ENCODE measurements at regions not wholly inside any gene's neighbourhood (a gene's known extent, or its start where the extent isn't known, plus 50 kb on each side); places are given as distances from the start of the nearest gene placed in this dataset.

DNA sequence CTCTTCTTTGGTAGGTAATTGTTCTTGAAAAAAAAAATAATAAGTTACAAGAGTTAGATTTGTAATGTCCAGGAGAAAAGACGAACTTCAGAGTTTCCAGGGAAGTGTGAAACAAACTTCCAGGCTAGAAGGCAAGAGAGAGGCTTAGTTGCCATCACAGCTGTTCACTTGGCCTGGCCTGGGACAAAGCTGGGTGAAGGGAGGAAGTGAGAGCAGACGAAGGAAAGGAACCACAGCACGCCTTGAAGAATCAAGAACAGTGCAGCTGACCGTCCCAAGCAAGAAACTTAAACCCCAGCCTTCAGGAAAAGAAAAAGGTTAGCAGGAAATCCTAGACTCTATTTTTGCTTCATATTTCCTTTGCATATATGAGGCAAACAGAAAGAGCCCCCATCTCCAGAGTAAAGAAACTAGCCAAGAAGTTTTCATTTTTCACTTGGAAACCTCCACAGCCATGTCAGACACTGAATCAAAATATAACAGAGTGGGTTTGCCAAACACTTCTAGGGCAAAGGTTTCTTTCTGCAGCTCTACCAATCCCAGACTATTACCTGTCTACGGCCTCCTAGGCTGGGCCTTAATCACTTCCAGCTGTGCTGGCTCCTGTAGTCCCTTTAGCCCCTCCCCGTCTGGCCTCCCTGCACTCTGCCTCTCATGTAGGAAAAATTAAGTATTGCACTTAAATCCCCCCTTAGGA is 209.6 kb downstream of the SPATA18 start:
- no peak overlapping the region for H2AFZ ChIP-seq (ENCODE audit: low read depth, low read length)
- ATAC-seq (ENCODE audit: insufficient read depth, low read depth), result no peak
- H3K36me3 ChIP-seq (ENCODE audit: insufficient read depth, low read length), result no peaks in the 10 kb centered on the region
- no peak overlapping the region for H3K4me3 ChIP-seq (ENCODE audit: low read depth in 1 of 2, low read length in 2 of 2)
- no peaks in the 10 kb centered on the region for H3K9me3 ChIP-seq (ENCODE audit: insufficient read depth, low read length, severe bottlenecking)
- no peak overlapping the region for H3K4me2 ChIP-seq (ENCODE audit: insufficient read depth, low read length)
- H3K79me2 ChIP-seq (ENCODE audit: insufficient read depth, low read length), result no peaks in the 10 kb centered on the region
- H3K9ac ChIP-seq (ENCODE audit: low read depth, low read length), result no peak overlapping the region
- H3K4me1 ChIP-seq (ENCODE audit: insufficient read depth, low read length), result no peaks in the 10 kb centered on the region
- TF ChIP-seq, protein P1, sequence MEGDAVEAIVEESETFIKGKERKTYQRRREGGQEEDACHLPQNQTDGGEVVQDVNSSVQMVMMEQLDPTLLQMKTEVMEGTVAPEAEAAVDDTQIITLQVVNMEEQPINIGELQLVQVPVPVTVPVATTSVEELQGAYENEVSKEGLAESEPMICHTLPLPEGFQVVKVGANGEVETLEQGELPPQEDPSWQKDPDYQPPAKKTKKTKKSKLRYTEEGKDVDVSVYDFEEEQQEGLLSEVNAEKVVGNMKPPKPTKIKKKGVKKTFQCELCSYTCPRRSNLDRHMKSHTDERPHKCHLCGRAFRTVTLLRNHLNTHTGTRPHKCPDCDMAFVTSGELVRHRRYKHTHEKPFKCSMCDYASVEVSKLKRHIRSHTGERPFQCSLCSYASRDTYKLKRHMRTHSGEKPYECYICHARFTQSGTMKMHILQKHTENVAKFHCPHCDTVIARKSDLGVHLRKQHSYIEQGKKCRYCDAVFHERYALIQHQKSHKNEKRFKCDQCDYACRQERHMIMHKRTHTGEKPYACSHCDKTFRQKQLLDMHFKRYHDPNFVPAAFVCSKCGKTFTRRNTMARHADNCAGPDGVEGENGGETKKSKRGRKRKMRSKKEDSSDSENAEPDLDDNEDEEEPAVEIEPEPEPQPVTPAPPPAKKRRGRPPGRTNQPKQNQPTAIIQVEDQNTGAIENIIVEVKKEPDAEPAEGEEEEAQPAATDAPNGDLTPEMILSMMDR (IDR thresholded peaks at IDR 0.05; ENCODE audit: borderline replicate concordance, extremely low read depth, low read length, poor library complexity, severe bottlenecking), result no peak
- TF ChIP-seq EZH2 (IDR thresholded peaks at IDR 0.05; ENCODE audit: borderline replicate concordance, low read depth, low read length, severe bottlenecking), result no peak
- H3K27ac ChIP-seq (ENCODE audit: low read length), result no peak overlapping the region
- no peaks in the 10 kb centered on the region for H4K20me1 ChIP-seq (ENCODE audit: insufficient read depth, low read length)
- DNase-seq, result no peak
- no peaks in the 10 kb centered on the region for H3K27me3 ChIP-seq (ENCODE audit: insufficient read depth, low read length, poor library complexity)

DNA sequence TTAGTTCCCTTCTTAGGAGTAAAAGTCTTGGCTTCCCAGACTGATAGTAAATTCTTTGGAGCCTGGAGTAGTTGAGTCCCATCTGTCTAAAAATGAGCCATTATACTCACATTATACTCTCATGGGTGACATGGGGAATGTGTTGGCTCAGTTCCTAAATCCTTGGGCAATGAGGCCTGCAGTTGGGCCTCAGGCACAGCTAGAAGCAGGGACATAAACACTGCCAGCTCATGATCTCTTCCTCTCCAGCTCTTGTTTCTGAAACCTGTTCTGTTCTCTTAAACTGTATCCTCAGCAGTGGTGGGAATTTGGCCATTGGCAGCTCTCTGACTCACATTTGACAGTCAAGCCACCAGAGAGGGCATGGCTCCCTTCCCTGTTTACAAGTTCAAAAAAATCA is 212.5 kb downstream of the SPATA18 start:
- Histone ChIP-seq H3K79me2 (ENCODE audit: insufficient read depth, low read length) (no peaks in the 10 kb centered on the region), H3K36me3 (ENCODE audit: insufficient read depth, low read length) (no peaks in the 10 kb centered on the region), H3K4me3 (ENCODE audit: low read depth in 1 of 2, low read length in 2 of 2) (no peak overlapping the region), H3K4me1 (ENCODE audit: insufficient read depth, low read length) (no peaks in the 10 kb centered on the region), H3K9me3 (ENCODE audit: insufficient read depth, low read length, severe bottlenecking) (no peaks in the 10 kb centered on the region), H3K27me3 (ENCODE audit: insufficient read depth, low read length, poor library complexity) (no peaks in the 10 kb centered on the region), H2AFZ (ENCODE audit: low read depth, low read length) (no peak overlapping the region), H3K4me2 (ENCODE audit: insufficient read depth, low read length) (no peak overlapping the region), H4K20me1 (ENCODE audit: insufficient read depth, low read length) (no peaks in the 10 kb centered on the region), H3K27ac (ENCODE audit: low read length) (no peak overlapping the region), H3K9ac (ENCODE audit: low read depth, low read length) (no peak overlapping the region)
- DNase-seq (no peak), ATAC-seq (ENCODE audit: insufficient read depth, low read depth) (no peak)
- TF ChIP-seq, protein P1 (IDR thresholded peaks at IDR 0.05; ENCODE audit: borderline replicate concordance, extremely low read depth, low read length, poor library complexity, severe bottlenecking), result no peak
- TF ChIP-seq EZH2 (IDR thresholded peaks at IDR 0.05; ENCODE audit: borderline replicate concordance, low read depth, low read length, severe bottlenecking), result no peak

DNA sequence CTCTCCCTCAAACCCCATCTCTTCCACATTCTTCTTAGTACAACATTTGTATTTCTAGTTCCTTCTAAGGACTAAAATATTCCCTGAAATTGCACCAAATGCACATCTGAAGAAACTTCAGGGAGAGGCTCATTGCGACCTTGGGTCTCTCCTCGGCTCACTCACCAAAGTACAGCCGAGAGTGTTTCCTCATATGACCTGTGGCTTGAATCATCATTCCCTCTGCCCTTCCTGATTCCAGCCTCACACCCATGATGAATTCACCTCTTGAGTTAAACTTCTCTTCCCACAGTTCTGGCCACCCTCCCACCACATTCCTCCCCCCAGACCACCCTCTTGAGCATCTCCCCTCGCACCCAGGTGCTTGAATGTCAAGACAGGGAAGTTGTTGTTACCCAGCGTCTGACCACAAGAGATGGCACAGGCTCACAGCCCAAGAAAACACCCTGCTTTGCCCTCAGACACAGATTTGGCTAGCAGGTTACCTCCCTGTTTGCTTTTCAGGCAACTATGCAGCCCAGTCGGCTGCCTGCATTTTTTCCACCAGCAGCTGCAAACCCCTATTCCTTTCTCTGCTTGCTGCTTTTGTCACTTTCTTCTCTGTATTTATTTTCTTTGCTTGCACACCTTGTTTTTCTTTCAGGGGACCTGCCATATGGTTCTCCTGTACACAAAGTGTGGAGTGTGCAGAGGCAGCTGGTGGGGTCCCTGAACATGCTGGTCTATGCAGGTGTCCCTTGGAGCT is 214.8 kb downstream of the SPATA18 start:
- Histone ChIP-seq H3K9ac (ENCODE audit: low read depth, low read length) (no peak overlapping the region), H3K36me3 (ENCODE audit: insufficient read depth, low read length) (no peaks in the 10 kb centered on the region), H3K27ac (ENCODE audit: low read length) (no peak overlapping the region), H3K4me3 (ENCODE audit: low read depth in 1 of 2, low read length in 2 of 2) (no peak overlapping the region), H3K27me3 (ENCODE audit: insufficient read depth, low read length, poor library complexity) (no peaks in the 10 kb centered on the region), H3K4me2 (ENCODE audit: insufficient read depth, low read length) (no peak overlapping the region), H3K4me1 (ENCODE audit: insufficient read depth, low read length) (no peaks in the 10 kb centered on the region), H3K79me2 (ENCODE audit: insufficient read depth, low read length) (no peaks in the 10 kb centered on the region), H3K9me3 (ENCODE audit: insufficient read depth, low read length, severe bottlenecking) (no peaks in the 10 kb centered on the region), H2AFZ (ENCODE audit: low read depth, low read length) (no peak overlapping the region), H4K20me1 (ENCODE audit: insufficient read depth, low read length) (no peaks in the 10 kb centered on the region)
- TF ChIP-seq, protein P1 (IDR thresholded peaks at IDR 0.05; ENCODE audit: borderline replicate concordance, extremely low read depth, low read length, poor library complexity, severe bottlenecking), result no peak
- no peak for TF ChIP-seq EZH2 (IDR thresholded peaks at IDR 0.05; ENCODE audit: borderline replicate concordance, low read depth, low read length, severe bottlenecking)
- no peak for DNase-seq
- ATAC-seq (ENCODE audit: insufficient read depth, low read depth), result no peak

Data from DND-41 (cell line).